ENCODE measurements at regions not wholly inside any gene's neighbourhood (a gene's known extent, or its start where the extent isn't known, plus 50 kb on each side); places are given as distances from the start of the nearest gene placed in this dataset.

- no peak overlapping the region for H3K27ac ChIP-seq
- no peak for DNase-seq (ENCODE audit: low read depth, low spot score)
Measured at GRCh38 chr12:126727218-126728075, 1539.5 kb upstream of the TMEM132C start.

GRCh38 chr12:126734296-126734695 is 1532.7 kb upstream of the TMEM132C start:
- no peak for DNase-seq (ENCODE audit: low read depth, low spot score)
- H3K27ac ChIP-seq, result no peak overlapping the region

- DNase-seq (ENCODE audit: low read depth, low spot score), result no peak
- no peak overlapping the region for H3K27ac ChIP-seq
Measured at GRCh38 chr12:126734710-126735109, 1532.3 kb upstream of the TMEM132C start.

GRCh38 chr12:126741536-126742240 is 1525.3 kb upstream of the TMEM132C start:
- DNase-seq (ENCODE audit: low read depth, low spot score), result no peak

GRCh38 chr12:126742241-126742641 is 1524.7 kb upstream of the TMEM132C start:
- DNase-seq (ENCODE audit: low read depth, low spot score), result no peak
- no peak overlapping the region for H3K27ac ChIP-seq

More at GRCh38 chr12:126741536-126742240, 1525.3 kb upstream of the TMEM132C start:
- H3K27ac ChIP-seq, result no peak overlapping the region

- no peak overlapping the region for H3K27ac ChIP-seq
- no peak for DNase-seq (ENCODE audit: low read depth, low spot score)
Measured at GRCh38 chr12:126747530-126748149, 1519.3 kb upstream of the TMEM132C start.

GRCh38 chr12:126752021-126752420 is 1514.9 kb upstream of the TMEM132C start:
- no peak overlapping the region for H3K27ac ChIP-seq

GRCh38 chr12:126757326-126757725 is 1509.6 kb upstream of the TMEM132C start:
- H3K27ac ChIP-seq, result no peak overlapping the region
- no peak for DNase-seq (ENCODE audit: low read depth, low spot score)

More at GRCh38 chr12:126752021-126752420, 1514.9 kb upstream of the TMEM132C start:
- DNase-seq (ENCODE audit: low read depth, low spot score), result no peak

- no peak for DNase-seq (ENCODE audit: low read depth, low spot score)
Measured at GRCh38 chr12:126760092-126760491, 1506.9 kb upstream of the TMEM132C start.

GRCh38 chr12:126761420-126761819 is 1505.5 kb upstream of the TMEM132C start:
- no peak overlapping the region for H3K27ac ChIP-seq

More at GRCh38 chr12:126760092-126760491, 1506.9 kb upstream of the TMEM132C start:
- H3K27ac ChIP-seq, result no peak overlapping the region

GRCh38 chr12:126762150-126762549 is 1504.8 kb upstream of the TMEM132C start:
- H3K27ac ChIP-seq, result no peak overlapping the region
- no peak for DNase-seq (ENCODE audit: low read depth, low spot score)

More at GRCh38 chr12:126761420-126761819, 1505.5 kb upstream of the TMEM132C start:
- DNase-seq (ENCODE audit: low read depth, low spot score), result no peak

- no peak overlapping the region for H3K27ac ChIP-seq
- no peak for DNase-seq (ENCODE audit: low read depth, low spot score)
Measured at GRCh38 chr12:126763359-126763758, 1503.6 kb upstream of the TMEM132C start.

GRCh38 chr12:126767334-126767733 is 1499.6 kb upstream of the TMEM132C start:
- DNase-seq (ENCODE audit: low read depth, low spot score), result no peak
- H3K27ac ChIP-seq, result no peak overlapping the region

GRCh38 chr12:126768517-126768916 is 1498.5 kb upstream of the TMEM132C start:
- no peak for DNase-seq (ENCODE audit: low read depth, low spot score)
- H3K27ac ChIP-seq, result no peak overlapping the region

- no peak overlapping the region for H3K27ac ChIP-seq
- no peak for DNase-seq (ENCODE audit: low read depth, low spot score)
Measured at GRCh38 chr12:126770188-126770587, 1496.8 kb upstream of the TMEM132C start.

GRCh38 chr12:126772171-126772864 is 1494.7 kb upstream of the TMEM132C start:
- H3K27ac ChIP-seq, result no peak overlapping the region
- DNase-seq (ENCODE audit: low read depth, low spot score), result no peak

GRCh38 chr12:126773012-126773411 is 1494.0 kb upstream of the TMEM132C start:
- DNase-seq (ENCODE audit: low read depth, low spot score), result no peak
- H3K27ac ChIP-seq, result no peak overlapping the region

GRCh38 chr12:126773491-126773890 is 1493.5 kb upstream of the TMEM132C start:
- DNase-seq (ENCODE audit: low read depth, low spot score), result no peak
- no peak overlapping the region for H3K27ac ChIP-seq

- no peak for DNase-seq (ENCODE audit: low read depth, low spot score)
- H3K27ac ChIP-seq, result no peak overlapping the region
Measured at GRCh38 chr12:126776026-126776655, 1490.8 kb upstream of the TMEM132C start.

- DNase-seq (ENCODE audit: low read depth, low spot score), result no peak
- H3K27ac ChIP-seq, result no peak overlapping the region
Measured at GRCh38 chr12:126780343-126780742, 1486.6 kb upstream of the TMEM132C start.
